Right lung (tissue), 2 donors: ENCODE measurements at regions not wholly inside any gene's neighbourhood (a gene's known extent, or its start where the extent isn't known, plus 50 kb on each side); places are given as distances from the start of the nearest gene placed in this dataset.
A peak's percentile ranks its signal among the peaks of the same experiment; 100 is the strongest.

ENCODE experiments used
- DNase-seq, 2 donors: peaks; one replicate each; pipeline ENCODE4 v3.0.0-alpha.2; 2013

- DNase-seq = peak; percentile 93 to 97
Measured at GRCh38 chr16:66266436-66267291, 99.8 kb upstream of the CDH5 start.

GRCh38 chr16:66265556-66266141 is 100.8 kb upstream of the CDH5 start:
- no peak for DNase-seq

- no peak for DNase-seq
Measured at GRCh38 chr16:66265048-66265415, 101.5 kb upstream of the CDH5 start.

- no peak for DNase-seq
Measured at GRCh38 chr16:66264311-66265047, 102.0 kb upstream of the CDH5 start.

- DNase-seq = no peak
Measured at GRCh38 chr16:66263973-66264310, 102.5 kb upstream of the CDH5 start.

GRCh38 chr16:66263168-66263972 is 103.1 kb upstream of the CDH5 start:
- DNase-seq = no peak

- no peak for DNase-seq
Measured at GRCh38 chr16:66262253-66263167, 104.0 kb upstream of the CDH5 start.

- no peak for DNase-seq
Measured at GRCh38 chr16:66261826-66262225, 104.7 kb upstream of the CDH5 start.

- DNase-seq = no peak
Measured at GRCh38 chr16:66260522-66261254, 105.8 kb upstream of the CDH5 start.

GRCh38 chr16:66258916-66259845 is 107.3 kb upstream of the CDH5 start:
- DNase-seq = no peak

- no peak for DNase-seq
Measured at GRCh38 chr16:66256919-66257318, 109.6 kb upstream of the CDH5 start.

GRCh38 chr16:66255647-66256046 is 110.8 kb upstream of the CDH5 start:
- no peak for DNase-seq

- DNase-seq = no peak
Measured at GRCh38 chr16:66254751-66255150, 111.7 kb upstream of the CDH5 start.

GRCh38 chr16:66254106-66254505 is 112.4 kb upstream of the CDH5 start:
- DNase-seq = no peak

- no peak for DNase-seq
Measured at GRCh38 chr16:66251476-66252160, 114.9 kb upstream of the CDH5 start.

- peak; percentile 85 to 88 for DNase-seq
Measured at GRCh38 chr16:66250686-66251431, 115.6 kb upstream of the CDH5 start.
